BLaER1 (cell line): ENCODE measurements at regions not wholly inside any gene's neighbourhood (a gene's known extent, or its start where the extent isn't known, plus 50 kb on each side); places are given as distances from the start of the nearest gene placed in this dataset.
"Not testable (repeated sequence)": the region's sequence is repeated elsewhere in the genome, so short reads cannot be mapped to it uniquely, and the experiment has no call there.

ENCODE experiments used
- H3K27ac ChIP-seq: shearing (Covaris generic); formaldehyde crosslinking; 2 replicates; pipeline ENCODE4 v1.8.1; 2022
- H3K27me3 ChIP-seq: shearing (Covaris generic); formaldehyde crosslinking; 2 replicates; pipeline ENCODE4 v1.8.1; 2022
- H3K36me3 ChIP-seq: shearing (Covaris generic); formaldehyde crosslinking; 2 replicates; pipeline ENCODE4 v1.8.1; 2022
- H3K4me1 ChIP-seq: shearing (Covaris generic); formaldehyde crosslinking; 2 replicates; pipeline ENCODE4 v1.8.1; 2022
- H3K4me2 ChIP-seq: shearing (Covaris generic); formaldehyde crosslinking; 2 replicates; pipeline ENCODE4 v1.8.1; 2022
- H3K4me3 ChIP-seq: shearing (Covaris generic); formaldehyde crosslinking; 2 replicates; pipeline ENCODE4 v1.8.1; 2022
- H3K9ac ChIP-seq: shearing (Covaris generic); formaldehyde crosslinking; 2 replicates; pipeline ENCODE4 v1.8.1; 2022
- H3K9me3 ChIP-seq: shearing (Covaris generic); formaldehyde crosslinking; 2 replicates; pipeline ENCODE4 v1.8.1; 2022
- H4K20me1 ChIP-seq: shearing (Covaris generic); formaldehyde crosslinking; 2 replicates; pipeline ENCODE4 v1.8.1; 2022
- Cebpa-rat ChIP-seq: shearing (Covaris generic); IDR thresholded peaks from 2 replicates; pipeline ENCODE4 v1.8.1; 2022

DNA sequence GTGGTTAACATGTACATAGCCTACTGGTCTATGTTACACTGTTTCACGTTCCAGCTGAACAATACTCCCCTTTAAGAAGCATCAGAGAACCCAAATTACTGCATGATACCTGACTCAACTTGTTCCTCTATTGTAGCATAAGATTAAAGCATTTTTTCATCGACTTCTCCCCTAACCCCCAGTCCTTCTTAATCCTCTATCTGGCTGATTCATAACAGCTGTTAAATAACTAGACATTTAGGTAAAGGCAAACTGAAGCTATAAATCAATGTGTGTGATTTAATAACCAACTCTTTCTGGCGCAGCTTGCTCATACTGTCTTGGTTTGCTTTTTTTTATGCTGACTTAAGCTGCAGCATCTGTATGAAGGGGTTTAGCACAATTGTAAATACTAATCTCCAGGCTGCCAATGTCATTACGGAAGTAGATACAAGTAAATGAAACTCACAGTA is 94.2 kb upstream of the MTAP start:
- TF ChIP-seq Cebpa-rat = no peak
- no peaks in the 10 kb centered on the region for H4K20me1 ChIP-seq
- peaks cover 18% of the 10 kb centered on the region for H3K4me1 ChIP-seq
- H3K4me3 ChIP-seq = no peak overlapping the region
- no peaks in the 10 kb centered on the region for H3K27me3 ChIP-seq
- no peaks in the 10 kb centered on the region for H3K36me3 ChIP-seq
- H3K9ac ChIP-seq = no peak overlapping the region
- no peaks in the 10 kb centered on the region for H3K9me3 ChIP-seq
- H3K4me2 ChIP-seq = no peak overlapping the region
- H3K27ac ChIP-seq = no peak overlapping the region

DNA sequence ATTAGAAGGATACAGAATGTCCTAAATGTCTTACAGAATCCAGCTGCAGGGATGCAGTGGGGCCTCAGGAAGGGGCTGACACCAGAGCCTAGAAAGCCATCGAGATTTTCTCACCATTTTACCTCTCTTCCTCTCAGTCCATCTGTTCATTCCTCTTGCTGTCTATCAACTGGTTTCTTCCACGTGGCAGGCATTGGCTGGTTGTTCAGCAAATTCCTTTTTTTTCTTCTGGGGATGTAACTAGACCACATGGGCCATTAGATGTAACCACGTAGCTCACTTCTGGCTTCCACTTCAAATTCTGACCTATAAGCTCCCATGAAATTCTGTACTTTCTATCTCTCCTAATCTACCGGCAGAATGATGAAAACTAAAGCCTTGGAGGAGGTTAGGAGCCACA is 93.6 kb upstream of the MTAP start:
- H3K4me2 ChIP-seq = no peak overlapping the region
- H3K4me1 ChIP-seq = peaks cover 18% of the 10 kb centered on the region
- H3K27ac ChIP-seq = no peak overlapping the region
- H3K36me3 ChIP-seq = no peaks in the 10 kb centered on the region
- H3K9ac ChIP-seq = no peak overlapping the region
- no peaks in the 10 kb centered on the region for H3K27me3 ChIP-seq
- H3K4me3 ChIP-seq = no peak overlapping the region
- H3K9me3 ChIP-seq = no peaks in the 10 kb centered on the region
- H4K20me1 ChIP-seq = no peaks in the 10 kb centered on the region
- TF ChIP-seq Cebpa-rat = no peak

DNA sequence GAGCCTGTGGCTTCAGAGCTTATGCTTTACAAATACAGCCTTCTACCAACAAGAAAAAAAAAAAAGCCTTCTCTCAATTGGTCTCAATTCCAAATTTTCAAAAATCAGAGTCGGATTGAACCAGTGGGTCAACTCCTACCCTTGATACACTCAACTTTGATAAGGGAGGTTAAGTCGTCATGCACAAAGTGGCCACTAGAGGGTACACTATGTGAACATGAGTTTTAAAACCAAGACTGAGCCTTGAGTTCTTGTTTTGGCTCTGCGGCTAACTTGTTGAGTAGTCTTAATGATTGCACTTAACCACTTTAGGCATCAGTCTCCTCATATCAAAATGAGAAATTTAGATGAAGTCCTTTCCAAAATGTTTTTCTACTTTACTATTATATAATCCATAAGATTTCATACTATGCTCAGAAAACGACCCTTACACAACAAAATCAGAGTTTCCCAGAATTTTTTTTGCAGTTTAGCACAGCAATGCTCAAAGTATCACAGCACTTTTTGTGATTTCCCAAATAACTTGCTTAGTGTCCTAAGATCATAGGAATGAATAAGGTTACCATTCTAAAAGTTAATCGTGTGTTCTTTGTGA is 92.9 kb upstream of the MTAP start:
- Histone ChIP-seq H3K9ac (no peak overlapping the region), H3K27ac (no peak overlapping the region), H3K4me1 (peaks cover 24% of the 10 kb centered on the region), H3K36me3 (no peaks in the 10 kb centered on the region), H3K4me3 (no peak overlapping the region), H3K4me2 (no peak overlapping the region), H3K27me3 (no peaks in the 10 kb centered on the region), H4K20me1 (no peaks in the 10 kb centered on the region), H3K9me3 (no peaks in the 10 kb centered on the region)
- TF ChIP-seq Cebpa-rat = no peak

GRCh38 chr9:21710548-21711191 is 91.8 kb upstream of the MTAP start:
- Histone ChIP-seq H3K4me1 (peaks cover 24% of the 10 kb centered on the region), H4K20me1 (no peaks in the 10 kb centered on the region), H3K36me3 (no peaks in the 10 kb centered on the region), H3K9me3 (no peaks in the 10 kb centered on the region), H3K4me3 (no peak overlapping the region), H3K4me2 (peak overlapping the region; percentile 48), H3K27ac (no peak overlapping the region), H3K27me3 (no peaks in the 10 kb centered on the region), H3K9ac (no peak overlapping the region)
- no peak for TF ChIP-seq Cebpa-rat

DNA sequence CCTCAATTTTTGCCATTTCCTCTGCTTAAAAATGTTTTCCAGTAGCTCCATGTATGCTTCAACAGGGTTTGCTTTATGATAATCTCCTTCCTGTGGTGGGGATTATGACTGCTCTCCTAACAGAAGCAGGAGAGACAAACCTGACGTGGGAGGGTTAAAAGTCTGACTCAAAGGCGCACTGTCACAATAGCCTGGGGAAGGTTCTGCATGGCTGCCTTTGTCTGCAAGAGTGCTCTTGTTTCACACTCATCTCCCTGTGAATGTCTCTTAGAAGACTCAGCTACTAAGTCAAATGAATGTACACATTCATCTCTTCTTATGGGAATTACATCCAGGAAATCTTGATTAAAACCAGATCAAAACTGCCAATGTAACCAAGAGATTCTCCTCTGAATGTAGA is 90.9 kb upstream of the MTAP start:
- H3K9me3 ChIP-seq = no peaks in the 10 kb centered on the region
- no peak overlapping the region for H3K4me3 ChIP-seq
- no peaks in the 10 kb centered on the region for H4K20me1 ChIP-seq
- H3K9ac ChIP-seq = no peak overlapping the region
- H3K27me3 ChIP-seq = no peaks in the 10 kb centered on the region
- H3K36me3 ChIP-seq = no peaks in the 10 kb centered on the region
- peaks cover 24% of the 10 kb centered on the region for H3K4me1 ChIP-seq
- no peak overlapping the region for H3K27ac ChIP-seq
- TF ChIP-seq Cebpa-rat = no peak
- H3K4me2 ChIP-seq = peak overlapping the region; percentile 48; the same call in 1 of the 2 replicates

- no peak overlapping the region for H3K4me3 ChIP-seq
- no peaks in the 10 kb centered on the region for H3K9me3 ChIP-seq
- H3K27ac ChIP-seq = no peak overlapping the region
- no peaks in the 10 kb centered on the region for H3K27me3 ChIP-seq
- H3K4me1 ChIP-seq = peaks cover 23% of the 10 kb centered on the region
- no peak for TF ChIP-seq Cebpa-rat
- no peak overlapping the region for H3K9ac ChIP-seq
- no peak overlapping the region for H3K4me2 ChIP-seq
- no peaks in the 10 kb centered on the region for H4K20me1 ChIP-seq
- no peaks in the 10 kb centered on the region for H3K36me3 ChIP-seq
These were observed 87.0 kb upstream of the MTAP start for GRCh38 chr9:21715408-21715807.

GRCh38 chr9:21720758-21721157 is 81.7 kb upstream of the MTAP start:
- no peaks in the 10 kb centered on the region for H3K9me3 ChIP-seq
- H3K4me2 ChIP-seq = no peak overlapping the region
- no peak overlapping the region for H3K27ac ChIP-seq
- H3K36me3 ChIP-seq = no peaks in the 10 kb centered on the region
- no peaks in the 10 kb centered on the region for H3K4me1 ChIP-seq
- no peaks in the 10 kb centered on the region for H3K27me3 ChIP-seq
- no peak overlapping the region for H3K4me3 ChIP-seq
- TF ChIP-seq Cebpa-rat = no peak
- H4K20me1 ChIP-seq = no peaks in the 10 kb centered on the region
- no peak overlapping the region for H3K9ac ChIP-seq

DNA sequence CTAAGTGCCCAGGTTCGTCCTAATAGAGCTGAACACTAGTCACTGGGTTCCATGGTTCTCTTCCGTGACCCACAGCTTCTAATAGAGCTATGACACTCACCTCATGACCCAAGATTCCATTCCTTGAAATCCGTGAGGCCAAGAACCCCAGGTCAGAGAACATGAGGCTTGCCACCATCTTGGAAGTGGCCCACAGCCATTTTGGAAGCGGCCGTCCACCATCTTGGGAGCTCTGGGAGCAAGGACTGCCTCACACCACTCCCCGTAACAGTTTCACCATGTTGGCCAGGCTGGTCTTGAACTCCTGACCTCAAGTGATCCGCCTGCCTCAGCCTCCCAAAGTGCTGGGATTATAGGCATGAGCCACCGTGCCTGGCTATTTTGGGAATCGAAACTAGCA is 75.0 kb upstream of the MTAP start:
- H3K9ac ChIP-seq, H3K9me3 ChIP-seq, H3K27ac ChIP-seq, H4K20me1 ChIP-seq, H3K4me2 ChIP-seq, H3K4me3 ChIP-seq, H3K27me3 ChIP-seq, H3K4me1 ChIP-seq, H3K36me3 ChIP-seq: not testable (repeated sequence)

DNA sequence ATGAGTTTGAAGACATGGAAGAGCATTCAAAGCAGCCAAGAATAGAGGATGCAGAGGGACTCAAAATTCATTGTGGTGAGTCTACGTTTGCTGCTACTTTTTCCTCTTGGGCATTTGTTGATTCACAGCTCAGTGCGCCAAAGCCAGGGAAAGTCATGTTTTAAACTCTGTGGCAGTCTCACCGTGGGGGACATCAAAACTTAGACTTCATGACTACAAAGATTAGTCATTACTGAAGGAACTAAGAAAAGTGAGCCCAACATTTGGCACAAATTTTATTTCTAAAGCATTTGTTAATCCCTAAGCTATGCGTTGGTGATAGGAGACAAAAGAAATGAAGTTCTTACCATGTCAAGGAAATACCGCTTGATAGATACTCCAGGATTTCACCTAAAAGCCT is 73.7 kb upstream of the MTAP start:
- Histone ChIP-seq H3K9me3 (no peaks in the 10 kb centered on the region), H3K27me3 (no peaks in the 10 kb centered on the region), H4K20me1 (no peaks in the 10 kb centered on the region), H3K4me1 (no peaks in the 10 kb centered on the region), H3K9ac (no peak overlapping the region), H3K36me3 (no peaks in the 10 kb centered on the region), H3K4me3 (no peak overlapping the region), H3K27ac (no peak overlapping the region), H3K4me2 (no peak overlapping the region)
- TF ChIP-seq Cebpa-rat = no peak

GRCh38 chr9:21729648-21730047 is 72.8 kb upstream of the MTAP start:
- Histone ChIP-seq H3K27me3 (no peaks in the 10 kb centered on the region), H3K36me3 (no peaks in the 10 kb centered on the region), H4K20me1 (no peaks in the 10 kb centered on the region), H3K9ac (no peak overlapping the region), H3K4me1 (no peaks in the 10 kb centered on the region), H3K4me3 (no peak overlapping the region), H3K9me3 (no peaks in the 10 kb centered on the region), H3K27ac (no peak overlapping the region), H3K4me2 (no peak overlapping the region)
- TF ChIP-seq Cebpa-rat = no peak

GRCh38 chr9:21730899-21731298 is 71.5 kb upstream of the MTAP start:
- TF ChIP-seq Cebpa-rat = no peak
- no peaks in the 10 kb centered on the region for H3K27me3 ChIP-seq
- H3K9me3 ChIP-seq = peaks cover 4% of the 10 kb centered on the region
- no peak overlapping the region for H3K4me3 ChIP-seq
- no peaks in the 10 kb centered on the region for H3K4me1 ChIP-seq
- H3K9ac ChIP-seq = no peak overlapping the region
- no peaks in the 10 kb centered on the region for H4K20me1 ChIP-seq
- H3K27ac ChIP-seq = no peak overlapping the region
- H3K4me2 ChIP-seq = no peak overlapping the region
- no peaks in the 10 kb centered on the region for H3K36me3 ChIP-seq
